ENCODE measurements at regions not wholly inside any gene's neighbourhood (a gene's known extent, or its start where the extent isn't known, plus 50 kb on each side); places are given as distances from the start of the nearest gene placed in this dataset.

DNA sequence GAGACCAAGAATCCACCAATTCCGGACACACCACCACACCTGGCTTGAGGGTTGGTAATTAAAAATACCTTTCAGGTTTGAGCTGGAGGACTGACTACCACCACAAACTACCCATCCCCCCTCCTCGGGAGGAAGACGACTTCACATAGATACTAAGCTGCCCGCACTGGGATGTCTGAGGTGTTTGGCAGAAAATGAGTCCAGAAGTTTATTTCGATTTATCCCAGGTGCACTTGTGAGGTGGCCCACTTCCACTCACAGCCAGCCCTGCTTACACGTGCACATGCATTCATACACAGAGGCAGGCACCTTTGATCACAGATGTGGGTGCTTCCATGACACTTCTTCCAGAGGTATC, 187.1 kb downstream of the ID4 start:
- no peak for DNase-seq (ENCODE audit: low read depth, low spot score)

DNA sequence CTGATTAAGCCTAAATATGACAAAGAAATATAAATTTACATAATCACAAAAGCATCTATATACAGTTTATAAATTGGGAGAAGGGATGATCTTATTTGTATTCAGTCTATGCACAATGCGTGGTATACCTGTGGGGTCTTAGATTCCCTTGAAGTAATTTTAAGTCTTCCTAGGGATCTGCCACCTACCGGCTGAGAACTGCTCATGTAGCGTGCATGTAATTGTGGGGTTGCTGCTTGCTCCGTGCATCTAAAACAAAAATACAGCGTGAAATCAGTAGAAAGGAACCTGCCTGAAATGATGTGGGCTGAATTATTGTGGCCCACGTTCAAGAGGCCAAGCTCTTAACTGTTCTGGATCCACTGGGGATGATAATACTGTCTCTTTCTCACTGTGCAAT, 187.3 kb downstream of the MBOAT1 start:
- no peak for DNase-seq (ENCODE audit: low read depth, low spot score)

DNA sequence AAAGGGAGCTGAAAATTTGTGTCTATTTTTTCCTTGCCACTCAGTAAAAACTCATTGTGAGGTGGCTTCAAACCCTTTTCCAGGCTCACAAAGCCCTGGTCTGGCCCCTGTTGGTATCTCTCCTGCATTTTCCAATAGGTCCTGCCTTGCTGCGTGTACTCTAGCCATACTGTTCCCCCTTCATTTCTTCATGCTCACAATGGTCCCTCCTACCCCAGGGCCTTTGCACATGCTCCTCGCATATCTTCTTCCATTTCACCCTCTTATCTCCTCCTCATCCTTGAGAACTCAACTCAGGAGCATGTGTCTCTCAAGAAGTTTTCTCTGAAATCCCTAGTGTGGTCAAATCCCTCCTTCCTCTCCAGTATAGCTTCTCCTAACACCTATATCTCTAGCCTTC, 186.6 kb downstream of the MBOAT1 start:
- no peak for DNase-seq (ENCODE audit: low read depth, low spot score)

DNA sequence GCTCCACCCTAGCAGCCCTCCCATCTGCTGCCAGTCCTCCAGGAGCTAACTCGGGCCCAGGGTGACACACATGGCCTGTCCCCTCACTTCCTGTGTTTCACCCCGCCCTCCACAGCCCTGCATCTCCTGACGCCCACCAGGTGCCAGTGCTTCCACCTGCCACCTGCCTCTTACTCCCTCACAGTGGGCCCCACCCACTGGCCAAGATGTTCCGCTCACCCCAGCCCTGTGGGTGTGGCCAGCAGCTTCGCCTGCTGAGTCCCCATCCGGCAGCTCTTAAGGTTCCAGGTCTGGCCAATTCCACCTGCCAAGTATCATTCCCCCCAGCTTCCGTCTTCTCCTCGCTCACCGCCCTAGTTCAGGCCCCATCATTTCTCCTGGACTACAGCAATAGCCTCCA, 184.1 kb downstream of the MBOAT1 start:
- no peak for DNase-seq (ENCODE audit: low read depth, low spot score)

DNA sequence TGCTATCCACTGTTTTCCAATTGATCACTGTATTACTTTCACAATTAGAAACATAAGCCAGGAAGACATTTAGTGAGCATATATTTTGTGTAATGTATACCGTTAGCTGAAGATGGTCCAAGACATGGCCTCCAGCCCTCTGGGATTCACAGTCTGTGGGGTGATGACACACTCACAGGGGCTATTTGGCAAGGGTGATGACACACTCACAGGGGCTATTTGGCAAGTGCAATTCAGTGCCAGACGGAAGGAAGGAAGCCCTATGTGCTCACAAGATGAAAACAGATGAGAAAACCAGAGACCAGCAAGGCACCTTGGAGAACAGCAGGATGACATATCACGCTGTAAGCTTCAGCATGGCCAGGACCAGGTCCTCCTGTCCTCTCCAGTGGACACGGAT, 183.7 kb downstream of the MBOAT1 start:
- DNase-seq (ENCODE audit: low read depth, low spot score): no peak

DNA sequence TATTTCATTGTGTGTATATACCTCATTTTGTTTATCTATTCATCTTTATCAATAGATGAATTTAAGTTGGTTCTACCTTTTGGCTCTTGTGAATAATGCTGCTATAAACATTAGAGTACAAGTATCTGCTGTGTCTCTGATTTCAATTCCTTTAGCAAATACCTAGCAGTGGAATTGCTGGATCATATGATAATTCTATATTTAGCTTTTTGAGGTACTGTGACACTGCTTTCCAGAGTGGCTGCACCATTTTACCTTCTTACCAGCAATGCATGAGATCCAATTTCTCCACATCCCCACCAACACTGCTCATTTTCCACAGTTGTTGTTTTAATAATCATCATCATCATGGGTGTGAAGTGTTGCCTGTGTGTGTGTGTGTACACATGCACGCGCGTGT, 182.3 kb downstream of the MBOAT1 start:
- DNase-seq (ENCODE audit: low read depth, low spot score): no peak

DNA sequence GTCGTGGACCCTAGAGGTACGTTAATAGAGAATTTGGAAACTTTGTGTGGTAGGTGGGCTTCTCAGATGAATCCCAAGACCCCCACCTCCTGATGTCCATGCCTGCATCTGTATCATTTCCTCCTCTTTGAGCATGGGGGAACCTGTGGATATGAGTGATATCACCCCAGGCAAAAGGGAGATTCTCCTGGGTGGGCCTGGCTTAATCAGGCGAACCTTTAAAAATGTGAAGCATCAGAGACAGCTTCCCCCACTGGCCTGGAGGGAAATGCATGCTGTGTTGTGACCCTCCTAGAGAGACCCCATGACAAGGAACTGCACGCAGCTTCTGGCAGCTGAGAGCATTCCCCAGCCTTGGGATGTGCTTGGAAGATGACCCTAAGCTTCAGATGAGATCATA, 180.9 kb downstream of the MBOAT1 start:
- DNase-seq (ENCODE audit: low read depth, low spot score): no peak

DNA sequence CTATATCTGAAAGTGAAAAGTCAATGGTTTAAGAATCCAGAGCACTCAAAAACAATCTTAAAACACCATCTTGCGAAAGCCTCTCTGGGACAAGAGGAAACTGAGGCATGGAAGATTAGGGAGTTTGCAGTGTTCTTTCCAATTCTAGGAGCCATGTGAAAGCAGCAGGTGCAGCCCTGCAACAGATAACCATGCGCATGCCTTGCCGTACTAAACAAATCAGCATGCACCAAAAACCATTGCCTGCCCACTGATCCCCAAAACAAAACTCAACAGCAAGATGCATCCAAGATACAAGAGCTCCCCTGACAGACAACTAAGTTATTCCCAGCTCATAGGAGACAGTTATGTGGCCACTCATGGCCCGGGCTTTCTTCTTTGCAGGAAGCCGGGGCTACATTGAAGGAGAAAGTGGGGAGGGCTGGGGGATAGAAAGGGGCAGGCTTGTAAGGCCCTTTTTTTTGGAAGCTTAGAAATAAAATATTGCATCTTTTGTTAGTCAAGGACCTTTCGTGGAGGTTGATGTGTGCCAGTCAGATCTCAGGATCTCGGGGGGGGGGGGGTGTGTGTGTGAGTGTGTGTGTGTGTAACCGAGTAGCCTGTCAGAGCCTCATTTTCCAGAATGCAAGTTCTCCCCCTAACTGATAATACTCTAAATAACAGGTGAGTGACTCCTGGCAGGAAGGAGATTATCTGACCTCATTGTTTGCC, 178.4 kb downstream of the MBOAT1 start:
- DNase-seq (ENCODE audit: low read depth, low spot score): no peak

DNA sequence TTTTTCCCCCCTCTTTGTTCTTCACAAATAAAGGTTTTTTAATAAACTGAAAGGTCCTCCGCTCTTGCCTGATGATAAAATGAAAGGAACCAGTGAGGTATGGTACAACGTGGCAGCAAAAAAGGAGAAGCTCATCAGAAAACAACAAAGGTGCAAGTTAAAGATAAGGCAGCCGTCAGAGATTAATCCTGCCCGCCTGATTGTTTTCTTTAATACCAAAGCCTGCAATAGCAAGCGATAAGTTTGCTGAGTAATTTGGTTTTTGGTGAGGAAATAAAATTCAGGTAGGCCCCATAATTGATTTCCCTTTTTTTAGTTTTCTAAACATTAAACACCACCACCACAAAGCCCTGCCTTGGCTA, 177.9 kb downstream of the MBOAT1 start:
- DNase-seq (ENCODE audit: low read depth, low spot score): no peak

DNA sequence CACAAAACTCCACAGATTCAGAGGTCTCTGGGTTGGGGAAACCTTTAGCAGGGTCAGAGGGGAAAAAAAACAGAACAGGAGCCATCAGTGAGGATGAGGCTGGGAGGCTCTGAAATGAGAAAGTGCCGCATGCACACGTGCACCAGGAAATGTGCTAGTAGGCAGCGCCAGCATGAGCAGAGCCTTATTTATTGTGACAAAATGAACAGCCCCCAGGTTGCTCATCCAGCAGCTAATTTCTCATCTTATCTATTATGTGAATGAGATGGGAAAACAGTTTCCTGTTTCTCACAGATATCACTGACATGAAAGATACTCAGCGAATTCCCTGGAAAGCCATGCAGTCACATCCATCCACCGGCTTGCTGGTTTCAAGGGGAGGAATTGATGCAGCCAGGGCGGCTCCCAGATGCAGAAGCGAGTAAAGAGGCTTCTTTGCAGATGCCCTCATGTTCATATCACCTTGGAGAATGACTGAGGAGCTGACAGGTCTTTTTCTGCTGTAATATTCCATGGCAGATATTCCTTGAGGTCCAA, 176.1 kb downstream of the MBOAT1 start:
- DNase-seq (ENCODE audit: low read depth, low spot score): no peak

DNA sequence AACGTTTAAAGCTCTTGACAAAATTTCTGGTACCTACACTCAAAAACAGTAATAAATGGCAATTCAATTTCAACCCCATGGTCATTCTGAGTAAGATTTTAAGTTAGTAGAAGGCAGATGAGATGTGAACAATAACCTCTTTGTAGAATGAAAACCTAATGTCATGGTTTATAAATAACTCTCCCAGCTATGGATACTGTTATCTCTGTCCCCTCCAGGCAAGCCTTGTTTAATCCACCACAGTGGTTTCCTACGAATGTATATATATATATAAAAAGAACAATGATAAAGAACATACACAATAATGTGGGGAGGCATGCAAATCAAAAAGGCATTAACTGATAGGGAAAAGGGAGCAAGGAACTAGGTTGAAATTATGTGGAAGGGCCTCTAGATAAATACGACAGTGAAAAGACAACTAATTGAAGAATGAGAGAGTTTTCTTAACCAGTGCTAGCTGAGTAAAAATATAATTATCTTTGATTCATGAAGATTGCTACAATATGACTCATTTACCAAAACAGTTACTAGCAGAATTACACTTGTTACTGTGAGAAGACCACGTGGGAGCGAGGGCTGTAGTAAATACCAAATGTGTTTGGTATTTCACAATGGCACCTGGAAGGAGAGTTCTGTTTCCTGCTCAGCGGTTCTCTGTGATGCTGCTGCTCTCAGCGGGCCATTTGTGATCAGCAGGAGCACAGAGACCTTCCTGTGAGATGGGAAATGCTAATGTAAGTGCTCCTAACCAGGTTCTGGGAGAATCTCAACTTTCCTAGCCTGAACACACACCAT, 173.7 kb downstream of the MBOAT1 start:
- DNase-seq (ENCODE audit: low read depth, low spot score): no peak

DNA sequence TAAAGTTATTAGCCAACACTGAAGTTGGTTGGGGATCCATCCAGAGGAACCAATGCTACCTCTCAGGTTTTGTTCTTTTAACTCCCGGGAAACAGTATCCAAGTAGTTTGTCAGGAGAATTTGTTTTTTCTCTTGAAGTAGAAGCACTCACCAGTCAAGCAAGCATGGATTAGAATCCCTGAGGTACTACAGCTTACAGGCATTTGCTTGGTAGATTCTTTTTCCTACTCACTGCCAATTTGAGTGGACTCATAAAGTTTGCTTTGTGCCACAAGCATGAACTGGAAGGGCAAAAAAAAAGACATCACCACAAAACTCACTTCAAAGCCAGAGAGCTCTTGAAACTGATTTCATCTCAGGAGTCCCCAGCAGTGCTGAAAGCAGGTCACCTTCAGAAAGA, 167.4 kb downstream of the MBOAT1 start:
- no peak for DNase-seq (ENCODE audit: low read depth, low spot score)

All from ELF-1 (cell line).